ENCODE measurements at regions not wholly inside any gene's neighbourhood (a gene's known extent, or its start where the extent isn't known, plus 50 kb on each side); places are given as distances from the start of the nearest gene placed in this dataset.

DNA sequence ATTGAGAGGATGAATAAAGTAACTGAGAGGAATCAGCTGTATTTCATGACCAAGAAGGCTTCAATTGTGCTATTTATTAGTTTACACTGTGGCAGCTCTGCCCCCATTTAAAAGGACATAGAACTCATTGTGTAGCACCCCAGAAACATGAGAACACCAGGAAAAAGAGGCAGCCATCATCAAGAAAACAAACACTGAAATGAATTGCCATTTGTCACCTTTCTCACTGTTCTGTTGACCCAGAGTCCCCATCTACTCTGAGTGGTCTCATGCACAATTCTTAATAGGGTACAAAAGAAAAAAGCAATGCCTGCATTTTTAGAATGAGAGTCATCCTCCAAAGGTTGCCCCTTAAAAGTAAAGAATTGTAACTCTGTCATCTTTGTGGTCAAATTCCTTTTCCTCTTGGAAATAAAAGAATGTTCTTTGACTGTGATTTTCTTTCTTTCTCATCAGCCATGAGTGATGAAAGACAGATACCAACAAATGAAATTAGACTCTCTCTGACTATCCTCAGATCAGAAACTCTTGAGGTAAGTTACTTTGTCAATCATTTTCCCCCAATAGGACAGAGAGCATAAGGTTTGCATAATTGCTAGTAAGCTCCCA, 1941.9 kb upstream of the PIK3C3 start:
- no peak for DNase-seq

DNA sequence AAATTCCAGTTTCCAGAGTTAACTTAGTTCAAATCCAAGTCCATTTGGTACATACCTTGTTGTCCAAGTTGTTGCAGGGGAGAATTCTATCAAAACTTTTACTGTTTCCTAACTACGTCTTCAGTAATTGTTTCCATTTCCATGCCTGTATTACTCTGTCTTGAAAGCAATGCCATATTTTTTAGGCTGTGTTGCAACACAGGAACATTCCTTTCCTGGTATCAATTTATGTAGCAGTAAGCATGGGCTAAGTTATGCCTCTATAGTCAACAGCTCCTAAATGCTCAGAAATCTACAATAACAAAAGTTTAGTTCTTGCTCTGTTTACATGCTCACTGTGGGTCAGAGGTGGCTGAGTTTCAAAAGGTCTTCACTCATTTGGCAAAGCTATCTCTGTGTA, 1943.8 kb upstream of the PIK3C3 start:
- no peak for DNase-seq

DNA sequence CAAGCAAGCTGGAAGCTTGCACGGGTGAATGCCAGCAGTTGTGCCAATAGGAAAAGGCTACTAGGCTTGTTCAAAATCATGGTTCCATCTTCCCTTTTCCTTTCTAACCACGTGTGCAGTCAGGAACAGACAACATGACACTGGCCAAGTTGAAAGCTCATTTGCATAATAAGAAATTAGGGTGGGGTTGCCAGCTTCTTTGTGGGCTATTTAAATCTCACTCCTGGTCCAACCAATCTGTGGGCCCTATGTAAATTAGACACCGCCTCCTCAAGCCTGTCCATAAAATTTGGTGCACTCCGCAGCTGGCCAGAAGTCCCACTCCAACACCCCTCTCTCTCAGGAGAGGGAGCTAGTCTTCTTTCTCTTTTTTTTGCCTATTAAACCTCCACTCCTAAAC, 1948.4 kb upstream of the PIK3C3 start:
- no peak for DNase-seq

DNA sequence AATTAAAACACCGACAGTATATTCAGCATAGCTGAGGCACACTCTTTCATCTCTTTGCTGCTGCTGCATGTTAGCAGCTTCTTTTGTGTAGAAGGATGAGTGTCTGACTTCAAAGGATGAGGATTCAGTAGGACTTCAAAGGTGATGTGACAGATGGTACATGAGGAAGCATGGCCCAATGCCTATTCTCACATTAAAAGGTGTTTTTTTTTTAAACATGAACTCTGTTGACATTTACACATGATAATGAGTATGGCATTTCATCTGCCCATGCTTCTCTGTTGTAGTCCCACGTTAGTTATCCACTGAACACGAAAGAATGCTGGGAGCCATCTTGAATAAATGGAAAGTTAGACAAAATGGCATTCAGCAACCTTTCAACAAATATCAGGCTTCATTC, 1950.8 kb upstream of the PIK3C3 start:
- DNase-seq = no peak

DNA sequence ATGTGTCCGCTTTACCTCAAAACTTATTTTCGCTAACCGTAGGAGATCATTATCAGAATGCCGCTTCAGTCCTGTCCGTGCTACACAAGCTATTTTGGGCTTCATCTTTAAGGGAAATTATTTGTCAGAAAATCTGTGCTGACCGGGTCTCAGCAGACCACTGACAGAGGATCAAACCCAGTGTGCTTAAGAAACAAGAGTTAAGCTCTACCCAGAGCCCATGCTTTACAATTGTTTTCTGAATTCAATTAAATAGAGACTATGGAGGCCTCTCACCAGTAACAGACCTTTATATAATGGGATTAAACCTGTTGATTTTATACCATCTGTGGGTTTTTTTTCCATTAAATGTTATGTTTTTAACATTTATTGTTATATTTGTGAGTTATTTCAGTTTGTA, 1956.7 kb upstream of the PIK3C3 start:
- DNase-seq = no peak

DNA sequence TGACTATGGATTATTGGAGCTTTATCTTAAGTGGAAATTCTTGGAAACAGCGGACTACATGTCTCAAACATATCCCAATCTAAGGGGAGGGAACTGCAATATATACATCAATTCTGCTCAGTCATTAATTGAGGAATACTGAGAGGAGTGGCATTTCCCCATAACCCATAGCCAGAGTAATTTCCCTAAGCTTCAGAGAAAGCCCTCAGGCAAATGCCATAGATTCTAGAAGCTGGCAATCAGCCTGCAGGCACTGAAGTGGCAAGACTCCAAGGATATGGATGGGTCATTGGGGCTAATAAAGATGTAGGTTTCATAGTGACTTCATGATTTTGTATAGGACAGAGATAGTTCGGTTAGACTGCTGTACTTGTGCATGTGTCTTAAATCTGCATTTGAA, 1960.5 kb upstream of the PIK3C3 start:
- DNase-seq = no peak

DNA sequence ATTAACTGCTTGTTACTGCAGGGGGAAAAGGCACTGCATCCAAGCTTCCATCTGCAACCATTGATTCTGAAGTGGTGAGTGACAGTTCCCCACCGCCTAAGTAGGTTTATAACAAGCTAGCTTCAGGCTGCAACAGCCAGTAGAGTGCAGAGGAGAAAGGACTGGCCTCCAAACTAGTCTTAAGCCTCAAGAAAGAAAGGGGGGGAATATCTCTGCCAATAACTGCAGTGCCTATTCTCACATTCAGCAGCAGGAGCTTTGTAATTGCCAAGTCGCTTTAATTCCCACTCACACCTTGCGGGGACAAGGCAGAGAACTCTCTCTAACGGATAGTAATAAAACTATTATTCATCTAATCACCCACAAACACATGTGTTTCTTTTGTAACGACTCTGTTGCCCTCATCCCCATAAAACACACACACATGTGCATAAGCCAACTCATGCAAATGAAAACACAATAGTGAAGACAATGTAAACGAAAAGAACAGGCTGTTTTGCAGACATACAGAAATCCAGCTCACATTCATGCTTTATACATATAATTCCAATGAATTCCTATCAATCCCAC, 1963.3 kb upstream of the PIK3C3 start:
- DNase-seq = no peak

DNA sequence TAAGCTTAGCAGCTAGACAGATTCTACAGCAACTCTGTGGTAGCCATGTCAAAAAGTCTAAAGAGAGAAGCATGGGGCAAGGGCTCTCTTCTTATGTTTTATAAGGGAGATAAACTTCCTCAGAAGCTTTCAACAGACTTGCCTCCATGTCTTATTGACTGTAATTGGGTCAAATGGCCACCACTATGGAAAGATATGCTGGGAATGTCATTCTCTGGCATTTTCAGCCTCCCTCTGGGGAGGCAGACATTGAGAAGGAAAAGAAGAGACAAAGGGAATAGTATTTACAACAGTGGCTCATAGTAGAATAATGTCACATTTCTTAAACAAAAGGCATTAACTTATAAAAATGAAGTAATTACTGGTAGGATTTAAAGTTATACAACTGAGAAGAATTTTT, 1964.5 kb upstream of the PIK3C3 start:
- no peak for DNase-seq

DNA sequence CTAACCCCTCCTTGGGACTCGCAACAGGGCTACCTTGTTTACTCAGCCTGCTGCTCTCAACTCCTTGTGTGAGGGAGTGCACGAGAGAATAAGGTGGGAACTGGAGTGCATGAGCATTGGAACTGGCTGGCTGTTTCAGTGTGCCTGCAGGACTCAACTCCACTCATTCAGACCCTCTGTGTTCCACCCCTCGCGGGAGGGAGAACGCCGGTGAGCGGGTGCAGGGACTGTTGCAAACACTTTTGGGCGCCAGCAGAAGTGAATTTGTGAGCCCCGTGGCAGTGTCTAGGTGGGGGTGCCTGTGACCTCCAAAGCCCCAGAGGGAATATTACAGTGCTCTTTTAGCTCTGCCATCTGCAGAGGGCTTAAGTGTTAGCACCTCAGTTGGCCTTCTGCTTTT, 1978.3 kb upstream of the PIK3C3 start:
- DNase-seq = no peak

DNA sequence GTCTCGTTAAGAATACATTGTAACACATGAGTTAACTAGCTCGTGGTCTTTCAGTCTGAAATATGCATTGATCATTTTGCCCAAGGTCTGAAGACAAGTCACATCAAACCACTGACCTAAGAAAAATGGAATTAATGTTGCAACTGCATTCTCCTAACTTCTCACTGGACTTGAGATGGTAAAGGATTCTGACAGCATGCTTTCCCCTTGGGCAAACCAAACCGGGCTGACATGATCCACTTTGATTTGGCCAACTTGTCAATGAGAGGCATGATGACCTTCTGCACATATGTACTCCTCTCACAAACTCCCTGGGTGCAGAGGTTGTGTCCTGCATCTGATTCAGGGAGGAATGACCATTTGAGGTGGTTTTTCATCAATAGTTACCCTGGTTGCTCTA, 1982.5 kb upstream of the PIK3C3 start:
- no peak for DNase-seq

DNA sequence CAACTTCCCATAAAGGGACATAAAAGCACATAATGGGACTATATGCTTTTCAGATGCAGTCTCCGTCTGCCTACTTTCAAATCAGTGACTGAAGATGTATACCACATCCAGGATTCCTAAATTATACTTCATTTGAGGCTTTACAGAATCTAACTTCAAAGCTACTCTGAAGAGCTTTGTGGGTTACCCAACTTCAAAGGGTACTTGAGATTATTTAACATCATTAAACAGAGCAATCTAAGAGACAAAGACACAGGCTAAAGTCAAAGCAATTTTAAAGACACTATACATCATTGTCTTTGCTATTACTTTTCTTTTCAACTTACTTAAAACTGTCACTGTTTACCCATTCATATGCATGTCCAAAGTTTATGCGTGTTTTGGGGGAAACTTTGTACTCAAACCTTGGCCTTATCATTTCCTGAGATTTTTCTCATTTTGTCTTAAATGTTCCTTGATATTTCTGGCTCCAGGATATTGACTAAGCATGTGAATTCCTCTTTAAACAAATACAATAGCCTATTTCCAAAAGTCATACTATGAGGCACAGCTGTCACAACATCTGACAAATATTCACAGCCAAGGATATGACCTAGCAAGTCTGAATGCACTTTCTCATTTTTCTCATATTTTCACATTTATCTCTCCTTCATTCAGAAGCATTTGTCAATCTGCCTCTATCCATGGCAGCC, 1985.1 kb upstream of the PIK3C3 start:
- no peak for DNase-seq

DNA sequence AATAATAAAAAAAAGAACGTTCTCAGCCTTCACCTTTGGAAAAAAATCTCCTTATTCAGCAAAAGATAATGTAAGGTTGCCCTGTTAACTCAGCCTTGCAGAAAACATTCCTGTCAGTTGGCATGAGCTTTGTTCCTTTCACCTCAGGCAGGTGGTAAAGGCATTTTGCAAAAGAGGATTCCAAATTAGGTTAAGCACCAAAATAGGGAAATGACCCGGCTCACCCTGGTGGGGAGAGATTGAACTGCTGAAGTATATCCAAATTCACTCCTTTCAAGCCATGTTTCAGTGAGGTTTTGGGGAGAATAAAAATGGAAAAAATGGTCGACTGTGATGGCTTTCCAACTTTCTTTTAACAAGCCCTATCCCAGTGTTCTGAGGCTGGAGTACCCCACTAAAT, 1988.8 kb upstream of the PIK3C3 start:
- DNase-seq = no peak

DNA sequence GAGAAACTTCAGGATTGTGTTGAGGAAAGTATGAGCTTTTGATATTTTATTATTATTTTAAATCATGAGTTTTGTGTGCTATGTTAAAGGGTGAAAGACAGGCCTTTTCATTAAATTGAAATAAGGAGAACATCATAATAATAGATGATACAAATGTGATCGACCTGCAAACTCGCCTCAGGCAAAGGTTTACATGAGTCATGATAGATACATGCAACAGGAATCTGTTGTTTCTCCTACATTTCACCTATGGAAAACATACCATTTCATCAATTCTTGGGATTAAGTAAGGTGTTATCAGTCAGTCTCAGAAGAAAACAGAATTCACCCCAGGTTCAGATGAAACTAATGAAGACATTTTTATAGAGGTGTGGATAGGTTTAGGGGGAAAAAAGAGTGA, 1992.5 kb upstream of the PIK3C3 start:
- DNase-seq = no peak

DNA sequence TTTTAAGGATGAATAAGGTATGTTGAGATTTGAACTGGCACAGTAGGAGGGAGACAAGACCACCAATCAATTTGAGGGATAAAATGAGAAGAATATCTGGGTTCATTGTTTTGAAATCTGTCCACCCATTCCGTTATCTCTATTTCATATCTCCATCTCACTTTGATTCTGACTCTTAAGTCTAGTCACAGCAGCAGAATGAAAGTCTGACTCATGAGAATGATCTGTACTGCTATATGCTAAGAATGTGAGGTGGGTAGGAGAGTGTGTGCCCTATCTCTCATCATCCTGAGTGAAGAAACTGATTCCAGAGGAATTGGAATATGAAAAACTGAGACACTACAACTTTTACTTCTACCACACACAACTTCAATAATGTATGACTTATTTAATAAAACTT, 1994.5 kb upstream of the PIK3C3 start:
- no peak for DNase-seq

DNA sequence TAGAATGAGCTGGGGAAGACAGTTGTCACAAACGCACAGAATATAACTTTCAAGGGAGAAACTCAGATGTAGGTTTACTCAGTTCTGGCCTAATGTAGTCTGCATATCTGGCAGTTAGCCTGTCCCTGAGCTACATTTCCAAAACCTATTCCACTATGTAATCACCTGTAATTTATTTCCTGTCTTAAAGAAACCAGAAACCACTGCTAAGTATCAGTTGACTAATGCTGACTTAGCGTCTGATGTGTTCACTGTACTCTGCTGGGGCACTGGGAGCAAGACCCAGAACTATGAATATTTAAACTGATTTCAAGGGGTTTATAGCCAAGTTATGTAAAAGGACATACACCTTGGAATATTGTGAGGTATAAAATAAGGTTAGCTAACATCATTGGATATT, 1995.2 kb upstream of the PIK3C3 start:
- DNase-seq = no peak

DNA sequence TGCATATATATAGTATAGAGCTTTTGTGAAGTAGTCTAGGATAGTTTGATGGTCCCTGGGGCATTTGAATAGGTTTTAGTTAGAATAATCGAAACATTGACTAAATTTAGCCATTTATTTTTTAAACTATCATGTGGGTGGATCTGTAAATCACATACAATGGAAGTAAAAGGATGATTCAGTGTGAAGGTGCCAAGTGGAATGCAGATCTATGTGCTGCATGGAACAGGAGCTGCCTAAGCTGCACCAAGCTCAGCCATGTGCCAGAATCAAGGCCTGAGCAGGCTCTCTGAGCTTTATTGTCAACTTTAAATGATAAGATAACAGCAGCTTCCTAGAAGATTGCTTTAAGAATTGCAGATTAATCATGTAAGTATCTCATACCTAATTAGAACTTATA, 1996.2 kb upstream of the PIK3C3 start:
- DNase-seq = no peak

DNA sequence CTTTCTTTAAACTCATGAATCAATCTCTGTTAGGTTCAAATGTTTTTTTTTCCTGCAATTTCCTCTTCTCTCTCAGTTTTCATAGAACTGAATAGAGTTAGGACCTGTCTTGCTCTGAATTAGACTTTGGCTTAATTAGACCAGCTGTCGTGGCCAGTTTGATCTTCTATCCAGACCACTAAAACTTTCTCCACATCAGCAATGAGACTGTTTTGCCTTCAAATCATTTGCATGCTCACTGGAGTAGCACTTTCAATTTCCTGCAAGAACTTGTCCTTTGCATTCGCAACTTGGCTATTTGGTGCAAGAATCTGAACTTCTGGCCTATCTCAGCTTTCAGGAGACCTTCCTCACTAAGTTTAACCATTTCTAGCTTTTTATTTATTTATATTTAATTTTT, 2002.2 kb upstream of the PIK3C3 start:
- DNase-seq = no peak

DNA sequence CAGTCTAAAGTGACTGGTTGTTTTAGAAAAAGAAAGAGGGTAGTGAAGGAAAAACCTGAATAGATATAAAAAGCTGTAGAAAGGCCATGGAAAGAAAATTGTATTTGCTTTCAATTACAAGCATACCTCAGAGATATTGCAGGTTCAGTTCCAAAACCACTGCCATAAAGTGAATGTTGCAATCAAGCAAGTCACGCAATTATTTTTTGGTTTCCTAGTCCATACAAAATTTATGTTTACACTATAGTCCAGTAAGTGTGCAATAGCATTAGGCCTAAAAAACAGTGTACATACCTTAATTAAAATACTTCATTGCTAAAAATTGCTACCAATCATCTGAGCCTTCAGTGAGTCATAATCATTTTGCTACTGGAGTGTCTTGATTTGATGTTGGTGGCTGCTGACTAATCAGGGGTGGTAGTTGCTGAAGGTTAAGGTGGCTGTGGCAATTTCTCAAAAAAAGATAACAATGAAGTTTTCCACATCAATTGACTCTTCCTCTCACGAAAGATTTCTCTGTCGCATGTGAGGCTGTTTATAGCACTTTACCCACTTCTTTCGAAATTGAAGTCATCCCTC, 2003.8 kb upstream of the PIK3C3 start:
- DNase-seq = no peak

DNA sequence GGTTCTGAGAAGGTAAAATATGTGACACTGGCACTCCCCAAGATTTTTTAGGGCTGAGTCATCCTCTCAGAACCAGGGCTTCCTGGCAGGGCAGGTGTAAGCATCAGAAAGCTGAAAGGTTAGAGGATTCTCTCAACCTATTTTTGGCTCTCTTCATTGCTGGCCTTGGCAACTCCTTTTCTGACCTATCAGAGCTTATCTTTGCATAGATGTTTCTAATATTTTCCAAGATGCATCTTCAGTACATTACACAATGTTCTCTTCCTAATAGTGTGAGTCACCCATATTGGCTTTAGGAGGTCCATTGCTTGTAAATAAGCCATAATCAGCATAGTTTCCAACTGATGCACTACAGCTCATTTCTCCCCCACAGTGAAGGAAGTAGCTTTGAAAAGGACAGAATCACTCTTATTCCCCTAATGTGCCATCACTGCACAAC, 2008.4 kb upstream of the PIK3C3 start:
- DNase-seq = no peak

DNA sequence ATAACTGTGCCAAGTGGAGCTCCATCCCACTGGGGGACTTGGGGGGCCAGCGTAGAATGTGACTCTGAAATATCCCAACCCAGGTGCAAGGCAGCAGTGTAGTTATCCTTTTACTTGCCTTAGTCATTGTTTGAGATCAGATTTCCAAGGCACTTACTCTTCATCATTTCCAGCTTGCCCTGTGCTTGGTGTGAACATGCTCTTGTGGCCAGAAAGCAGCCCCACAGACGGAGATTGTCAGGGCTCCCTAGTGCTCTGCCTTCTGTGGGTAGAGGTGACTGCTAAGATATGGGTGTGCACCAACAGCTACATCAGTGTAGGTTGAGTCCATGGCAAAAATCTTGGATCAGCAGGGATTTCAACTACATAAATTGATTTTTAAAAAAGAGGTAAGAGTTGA, 2010.0 kb upstream of the PIK3C3 start:
- no peak for DNase-seq

DNA sequence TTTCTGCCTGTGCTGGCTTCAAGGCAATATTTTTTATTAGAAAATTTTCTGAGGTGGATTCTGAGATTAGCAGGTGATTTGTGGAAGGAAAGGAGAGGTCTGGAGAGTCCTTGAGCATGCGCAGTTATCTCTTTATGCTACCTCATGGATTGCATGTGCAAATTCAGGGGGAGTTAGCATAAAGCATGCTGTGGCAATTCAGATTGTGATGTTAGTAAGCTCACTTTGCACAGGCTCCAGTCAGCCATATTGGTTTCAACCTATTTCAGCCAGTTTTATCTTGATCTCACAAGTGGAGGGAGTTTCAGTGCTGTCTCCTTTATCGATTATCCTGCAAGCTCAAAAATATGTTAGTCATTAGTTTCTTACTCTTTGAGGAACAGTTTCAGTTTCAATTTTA, 2012.3 kb upstream of the PIK3C3 start:
- no peak for DNase-seq

DNA sequence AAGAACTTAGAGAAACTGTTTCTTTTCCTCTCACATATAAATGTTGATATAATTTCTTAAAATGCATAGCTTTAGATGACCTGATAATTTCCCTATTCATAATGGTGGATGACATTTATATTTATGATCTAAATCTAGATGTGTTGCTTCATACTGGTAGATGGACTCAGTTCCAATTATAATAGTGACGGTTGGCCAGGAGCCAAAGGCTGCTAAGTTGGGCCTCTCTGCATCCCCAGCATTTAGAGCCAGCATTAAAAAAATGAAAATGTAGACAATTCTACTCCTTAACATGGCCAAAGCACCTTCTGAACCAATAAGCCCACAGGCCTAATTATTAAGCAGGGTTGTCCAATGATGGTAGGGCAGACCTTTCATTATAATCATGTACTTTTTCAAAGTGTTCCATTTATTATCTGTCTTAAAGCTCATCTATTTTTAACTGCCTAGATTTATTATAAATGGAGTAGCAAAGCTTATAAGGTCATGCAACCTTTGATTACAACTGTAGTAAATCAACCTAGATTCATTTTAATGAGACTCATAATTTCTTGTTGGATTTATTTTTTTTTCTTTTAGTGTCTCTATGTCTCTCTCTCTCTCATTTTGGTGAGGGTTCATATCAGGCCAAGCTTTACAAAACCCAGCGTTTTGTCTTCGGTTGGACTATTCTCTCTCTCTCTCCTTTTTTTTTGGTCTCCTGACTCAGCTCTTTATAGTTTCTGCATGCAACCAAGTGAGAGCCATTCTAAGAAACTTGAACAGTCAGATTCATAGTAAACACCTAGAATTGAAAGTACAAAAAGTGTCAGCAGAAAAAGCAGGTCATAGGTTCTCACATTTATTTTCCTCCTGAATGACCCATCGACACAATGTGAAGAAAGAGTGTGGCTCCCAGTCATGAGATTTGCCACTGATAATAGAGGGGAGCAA, 2016.1 kb upstream of the PIK3C3 start:
- DNase-seq = no peak

DNA sequence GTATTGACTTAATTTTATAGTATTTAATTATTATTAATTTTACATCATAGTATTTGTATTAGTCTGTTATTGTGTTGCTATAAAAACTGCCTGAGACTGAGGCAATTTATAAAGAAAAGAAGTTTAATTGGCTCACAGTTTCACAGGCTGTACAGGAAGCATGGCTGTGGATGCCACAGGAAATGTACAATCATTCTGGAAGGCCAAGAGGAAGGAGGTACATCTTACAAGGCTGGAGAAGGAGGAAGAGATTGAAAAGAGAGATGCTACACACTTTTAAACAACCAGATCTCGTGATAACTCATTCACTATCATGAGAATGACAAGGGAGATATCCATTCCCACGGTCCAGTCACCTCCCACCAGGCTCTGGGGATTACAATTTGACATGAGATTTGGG, 2019.4 kb upstream of the PIK3C3 start:
- DNase-seq = no peak
